GM23248 (cell line): ENCODE measurements at regions not wholly inside any gene's neighbourhood (a gene's known extent, or its start where the extent isn't known, plus 50 kb on each side); places are given as distances from the start of the nearest gene placed in this dataset.

Source experiments
- DNase-seq: peaks from one replicate; pipeline ENCODE4 v3.0.0-alpha.2; 2015
- H2AFZ ChIP-seq: fragments of 200-600 bp; sonication (generic); 2 replicates; pipeline ENCODE4 v1.6.1; 2016; ENCODE audit warnings: antibody characterized with exemption
- H3F3A ChIP-seq: fragments of 200-600 bp; sonication (generic); 2 replicates; pipeline ENCODE4 v1.6.1; 2016; ENCODE audit warnings: mild to moderate bottlenecking, antibody characterized with exemption, mixed run types; ENCODE audit not compliant: insufficient read depth
- H3K27ac ChIP-seq: fragments of 200-600 bp; sonication (generic); 2 replicates; pipeline ENCODE4 v1.5.1; 2016; ENCODE audit warnings: mild to moderate bottlenecking
- H3K27me3 ChIP-seq: fragments of 200-600 bp; sonication (generic); replicated peaks from 2 replicates; pipeline ENCODE4 v1.6.1; 2016; ENCODE audit warnings: mild to moderate bottlenecking; ENCODE audit not compliant: insufficient read depth
- H3K36me3 ChIP-seq: fragments of 200-600 bp; sonication (generic); 2 replicates; pipeline ENCODE4 v1.6.1; 2016; ENCODE audit warnings: low read depth, mild to moderate bottlenecking
- H3K4me1 ChIP-seq: fragments of 200-600 bp; sonication (generic); 2 replicates; pipeline ENCODE4 v1.6.1; 2016; ENCODE audit warnings: mild to moderate bottlenecking; ENCODE audit not compliant: insufficient read depth
- H3K4me2 ChIP-seq: fragments of 200-600 bp; sonication (generic); one replicate; pipeline ENCODE4 v1.6.1; 2016; ENCODE audit warnings: mild to moderate bottlenecking; ENCODE audit not compliant: unreplicated experiment
- H3K4me3 ChIP-seq: fragments of 200-600 bp; sonication (generic); 2 replicates; pipeline ENCODE4 v1.5.1; 2016; ENCODE audit warnings: mild to moderate bottlenecking
- H3K79me2 ChIP-seq: fragments of 200-600 bp; sonication (generic); 2 replicates; pipeline ENCODE4 v1.6.1; 2016; ENCODE audit warnings: mild to moderate bottlenecking; ENCODE audit not compliant: insufficient read depth
- H3K9ac ChIP-seq: fragments of 200-600 bp; sonication (generic); 2 replicates; pipeline ENCODE4 v1.6.1; 2016; ENCODE audit warnings: mild to moderate bottlenecking
- H3K9me2 ChIP-seq: fragments of 200-600 bp; sonication (generic); 2 replicates; pipeline ENCODE4 v1.6.1; 2016; ENCODE audit warnings: mixed run types, mild to moderate bottlenecking, moderate library complexity; ENCODE audit not compliant: insufficient read depth
- H3K9me3 ChIP-seq: fragments of 200-600 bp; sonication (generic); one replicate; pipeline ENCODE4 v1.6.1; 2017; ENCODE audit warnings: low read depth
- H4K20me1 ChIP-seq: fragments of 200-600 bp; sonication (generic); 2 replicates; pipeline ENCODE4 v1.6.0; 2016; ENCODE audit not compliant: insufficient read depth
- EZH2 ChIP-seq: fragments of 200-600 bp; sonication (generic); IDR thresholded peaks from 2 replicates; pipeline ENCODE4 v1.6.1; 2018; ENCODE audit warnings: antibody characterized with exemption, mild to moderate bottlenecking; ENCODE audit not compliant: insufficient read depth, poor library complexity, severe bottlenecking
- EZH2phosphoT487 ChIP-seq: fragments of 200-600 bp; sonication (generic); IDR thresholded peaks from 2 replicates; pipeline ENCODE4 v1.6.1; 2018; ENCODE audit warnings: antibody characterized with exemption, moderate library complexity, mild to moderate bottlenecking, low read depth; ENCODE audit not compliant: insufficient read depth
- WGBS, 2 experiments: methylation state at CpG; one replicate each; pipeline ENCODE4 v1.1.6; 2015 to 2017; ENCODE audit warnings: low lambda C conversion rate in 2 of 2, low coverage in 1 of 2; ENCODE audit errors: missing lambda C conversion rate in 2 of 2; 5-methylcytosine and 5-hydroxymethylcytosine counted together
- in situ Hi-C: fragments of 300-500 bp; cut with MboI; formaldehyde crosslinking; loops from 2 replicates; pipeline ENCODE4 v1.15.0; 2020

DNA sequence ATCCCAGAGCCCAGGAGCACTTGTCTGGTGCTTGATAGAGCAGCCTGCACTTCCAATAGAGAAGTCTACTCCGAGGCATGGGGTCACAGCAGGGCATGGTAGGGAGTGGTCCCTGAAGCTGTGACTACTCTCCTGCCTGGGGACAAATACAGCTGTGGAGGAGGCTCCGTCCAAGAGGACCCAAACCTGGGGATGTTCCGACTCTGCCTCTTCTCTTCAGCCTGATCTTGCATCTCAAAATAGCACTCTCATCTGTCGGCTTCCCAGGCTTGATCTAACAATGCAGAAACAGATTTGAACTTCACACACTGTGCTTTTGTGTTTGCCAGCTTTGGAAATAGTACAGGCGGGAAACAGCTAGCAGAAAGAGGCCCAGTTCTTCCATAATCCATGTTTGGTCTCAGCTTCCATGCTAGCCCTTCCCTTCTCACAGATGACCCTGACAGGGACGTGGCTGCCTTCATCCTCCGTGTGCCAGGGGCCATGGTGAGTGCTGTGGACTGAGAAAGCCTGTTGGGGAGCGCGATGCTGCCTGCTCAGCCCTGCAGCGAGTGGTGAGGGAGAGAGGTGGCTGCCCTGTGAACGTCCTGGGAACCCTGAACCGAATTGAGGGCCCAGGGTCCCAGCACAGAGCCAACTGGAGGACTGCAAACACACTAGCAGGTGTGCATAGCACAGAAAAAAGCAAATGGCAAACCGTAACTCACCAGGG is 150.3 kb upstream of the GPR12 start:
- Histone ChIP-seq H3K27ac (no peak overlapping the region), H2AFZ (no peak overlapping the region), H3K9ac (no peak overlapping the region), H3K9me3 (no peaks in the 10 kb centered on the region), H3K4me1 (no peaks in the 10 kb centered on the region), H3K27me3 (peaks cover 33% of the 10 kb centered on the region), H3K79me2 (no peaks in the 10 kb centered on the region), H3K4me2 (no peak overlapping the region), H3K9me2 (no peaks in the 10 kb centered on the region), H3K4me3 (no peak overlapping the region), H3F3A (no peaks in the 10 kb centered on the region), H3K36me3 (no peaks in the 10 kb centered on the region), H4K20me1 (no peaks in the 10 kb centered on the region)
- in situ Hi-C loops = no loop called here
- 11 to 14% methylated on average over 13 of the region's 13 CpGs for WGBS, 2 experiments
- DNase-seq = no peak
- TF ChIP-seq EZH2phosphoT487 (no peak), EZH2 (no peak)

DNA sequence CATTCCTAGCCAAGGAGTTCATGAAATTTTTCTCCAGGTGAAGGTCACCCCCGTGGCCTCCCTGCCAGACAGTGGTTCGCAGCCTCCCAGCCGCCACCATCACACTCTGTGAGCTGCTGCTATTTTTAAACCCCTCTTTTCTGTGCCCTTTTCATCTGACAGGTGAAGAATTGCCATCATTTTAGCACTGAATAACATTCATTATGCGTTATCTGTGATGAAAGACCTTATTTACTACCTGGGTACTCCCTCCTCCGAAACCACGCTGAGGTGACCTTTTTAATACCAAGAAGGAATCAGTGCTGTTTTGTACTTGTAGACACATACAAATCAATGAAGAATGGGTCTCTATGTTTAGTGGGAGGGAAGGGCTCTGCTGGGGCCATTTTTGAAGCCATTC is 148.9 kb upstream of the GPR12 start:
- H4K20me1 ChIP-seq = no peaks in the 10 kb centered on the region
- no peak for DNase-seq
- no peak for TF ChIP-seq EZH2

GRCh38 chr13:26908126-26908525 is 147.5 kb upstream of the GPR12 start:
- no peaks in the 10 kb centered on the region for H3K4me1 ChIP-seq
- H4K20me1 ChIP-seq = no peaks in the 10 kb centered on the region
- H3K9me3 ChIP-seq = no peaks in the 10 kb centered on the region
- no peaks in the 10 kb centered on the region for H3F3A ChIP-seq
- no peaks in the 10 kb centered on the region for H3K9me2 ChIP-seq
- in situ Hi-C loops = no loop called here
- H3K4me3 ChIP-seq = no peak overlapping the region
- H3K27ac ChIP-seq = no peak overlapping the region
- H3K27me3 ChIP-seq = peaks cover 38% of the 10 kb centered on the region
- WGBS, 2 experiments = 11 to 18% methylated on average over 4 of the region's 4 CpGs
- no peaks in the 10 kb centered on the region for H3K36me3 ChIP-seq
- no peak overlapping the region for H3K9ac ChIP-seq
- no peak overlapping the region for H2AFZ ChIP-seq
- no peak for DNase-seq
- no peak for TF ChIP-seq EZH2
- no peak for TF ChIP-seq EZH2phosphoT487
- no peak overlapping the region for H3K4me2 ChIP-seq
- H3K79me2 ChIP-seq = no peaks in the 10 kb centered on the region

More for the DNA sequence above, 148.9 kb upstream of the GPR12 start:
- no peaks in the 10 kb centered on the region for H3K9me2 ChIP-seq
- H3K27me3 ChIP-seq = peaks cover 38% of the 10 kb centered on the region
- H2AFZ ChIP-seq = no peak overlapping the region
- H3K9ac ChIP-seq = no peak overlapping the region
- H3K4me2 ChIP-seq = no peak overlapping the region
- H3K27ac ChIP-seq = no peak overlapping the region
- 38 to 39% methylated on average over 6 of the region's 6 CpGs for whole genome bisulfite sequencing, 2 experiments
- in situ Hi-C loops = no loop called here
- no peaks in the 10 kb centered on the region for H3F3A ChIP-seq
- H3K36me3 ChIP-seq = no peaks in the 10 kb centered on the region
- no peaks in the 10 kb centered on the region for H3K9me3 ChIP-seq
- no peak overlapping the region for H3K4me3 ChIP-seq
- no peaks in the 10 kb centered on the region for H3K79me2 ChIP-seq
- no peaks in the 10 kb centered on the region for H3K4me1 ChIP-seq

DNA sequence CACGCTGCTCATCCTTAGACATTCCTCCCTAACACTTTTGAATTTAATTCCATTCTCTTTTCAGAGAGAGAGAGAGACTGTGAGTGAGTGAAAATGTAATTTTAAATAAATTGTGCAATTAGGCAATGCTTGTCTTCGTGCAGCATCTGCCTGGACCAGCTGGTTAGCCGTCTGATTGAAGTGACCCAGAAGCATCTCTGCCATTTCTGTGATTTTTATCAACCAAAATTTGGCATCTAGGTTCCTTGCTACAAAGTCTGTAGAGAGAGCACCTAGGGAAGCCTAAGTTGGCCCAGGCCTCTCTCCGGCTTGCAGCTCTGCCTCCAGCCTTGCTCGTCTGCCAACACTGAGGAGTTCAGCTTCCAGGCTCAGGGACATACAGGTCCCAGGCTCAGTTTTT is 138.6 kb upstream of the GPR12 start:
- H3K79me2 ChIP-seq = no peaks in the 10 kb centered on the region
- no peak overlapping the region for H3K4me2 ChIP-seq
- no peak overlapping the region for H2AFZ ChIP-seq
- H3K9me2 ChIP-seq = no peaks in the 10 kb centered on the region
- no peak overlapping the region for H3K9ac ChIP-seq
- DNase-seq = no peak
- no peak overlapping the region for H3K27ac ChIP-seq
- H3K9me3 ChIP-seq = no peaks in the 10 kb centered on the region
- H3K27me3 ChIP-seq = peaks cover 8% of the 10 kb centered on the region; the same call in 1 of the 2 replicates
- 13 to 15% methylated on average over 5 of the region's 5 CpGs for WGBS, 2 experiments
- H3F3A ChIP-seq = no peaks in the 10 kb centered on the region
- H3K36me3 ChIP-seq = no peaks in the 10 kb centered on the region
- TF ChIP-seq EZH2 (no peak), EZH2phosphoT487 (no peak)
- H3K4me1 ChIP-seq = no peaks in the 10 kb centered on the region
- no peaks in the 10 kb centered on the region for H4K20me1 ChIP-seq
- no peak overlapping the region for H3K4me3 ChIP-seq
- in situ Hi-C loops = loop anchor here (25.0 kb wide), 1 partner anchor 712 kb away; no protein-coding TSS in a partner anchor
